MM.1S (cell line): ENCODE measurements at regions not wholly inside any gene's neighbourhood (a gene's known extent, or its start where the extent isn't known, plus 50 kb on each side); places are given as distances from the start of the nearest gene placed in this dataset.

Experiments used
- DNase-seq: peaks from one replicate; pipeline ENCODE4 v3.0.0-alpha.2; 2015
- H2AFZ ChIP-seq: fragments of 300-600 bp; sonication (generic); 2 replicates; pipeline ENCODE4 v1.6.0; 2016; ENCODE audit warnings: antibody characterized with exemption, low read length
- H3F3A ChIP-seq: fragments of 300-600 bp; sonication (generic); 2 replicates; pipeline ENCODE4 v1.6.1; 2016; ENCODE audit warnings: mild to moderate bottlenecking, antibody characterized with exemption, low read length, moderate library complexity, mixed read lengths; ENCODE audit not compliant: insufficient read depth
- H3K27ac ChIP-seq: fragments of 300-600 bp; sonication (generic); 2 replicates; pipeline ENCODE4 v1.5.1; 2016; ENCODE audit warnings: mild to moderate bottlenecking, low read length
- H3K27me3 ChIP-seq: fragments of 300-600 bp; sonication (generic); replicated peaks from 2 replicates; pipeline ENCODE4 v1.6.0; 2016; ENCODE audit warnings: low read length; ENCODE audit not compliant: insufficient read depth
- H3K36me3 ChIP-seq: fragments of 300-600 bp; sonication (generic); replicated peaks from 2 replicates; pipeline ENCODE4 v1.6.1; 2016; ENCODE audit warnings: mild to moderate bottlenecking, low read length, mixed read lengths; ENCODE audit not compliant: insufficient read depth
- H3K4me1 ChIP-seq: fragments of 300-600 bp; sonication (generic); 2 replicates; pipeline ENCODE4 v1.6.1; 2016; ENCODE audit warnings: low read length, mixed read lengths
- H3K4me2 ChIP-seq: fragments of 300-600 bp; sonication (generic); 2 replicates; pipeline ENCODE4 v1.6.0; 2016; ENCODE audit warnings: low read depth, low read length
- H3K4me3 ChIP-seq: fragments of 300-600 bp; sonication (generic); 2 replicates; pipeline ENCODE4 v1.5.1; 2016; ENCODE audit warnings: low read length, mixed read lengths
- H3K79me2 ChIP-seq: fragments of 300-600 bp; sonication (generic); 2 replicates; pipeline ENCODE4 v1.6.1; 2016; ENCODE audit warnings: mixed run types, low read length, mixed read lengths
- H3K9ac ChIP-seq: fragments of 300-600 bp; sonication (generic); 2 replicates; pipeline ENCODE4 v1.6.1; 2016; ENCODE audit warnings: low read length, mixed read lengths
- H3K9me2 ChIP-seq: fragments of 300-600 bp; sonication (generic); replicated peaks from 2 replicates; pipeline ENCODE4 v1.6.1; 2016; ENCODE audit warnings: mild to moderate bottlenecking, low read length, mixed read lengths; ENCODE audit not compliant: insufficient read depth
- H3K9me3 ChIP-seq: fragments of 300-600 bp; sonication (generic); replicated peaks from 2 replicates; pipeline ENCODE4 v1.6.1; 2016; ENCODE audit warnings: mild to moderate bottlenecking, low read length, mixed read lengths; ENCODE audit not compliant: insufficient read depth
- H4K20me1 ChIP-seq: fragments of 300-600 bp; sonication (generic); 2 replicates; pipeline ENCODE4 v1.6.1; 2016; ENCODE audit warnings: mild to moderate bottlenecking, low read length, moderate library complexity, mixed read lengths; ENCODE audit not compliant: insufficient read depth
- EZH2 ChIP-seq: fragments of 300-600 bp; sonication (generic); optimal IDR thresholded peaks from 2 replicates; pipeline ENCODE3; 2017; ENCODE audit warnings: low read depth, mild to moderate bottlenecking, antibody characterized with exemption, low read length, mixed read lengths
- EZH2phosphoT487 ChIP-seq: fragments of 300-600 bp; sonication (generic); IDR thresholded peaks from 2 replicates; pipeline ENCODE4 v1.6.1; 2018; ENCODE audit warnings: antibody characterized with exemption, low read length
- TF ChIP-seq, protein P1 (sequence below): fragments of 300-600 bp; sonication (generic); IDR thresholded peaks from 2 replicates; pipeline ENCODE4 v1.5.1; 2016; ENCODE audit warnings: antibody characterized with exemption, low read length, mixed read lengths

DNA sequence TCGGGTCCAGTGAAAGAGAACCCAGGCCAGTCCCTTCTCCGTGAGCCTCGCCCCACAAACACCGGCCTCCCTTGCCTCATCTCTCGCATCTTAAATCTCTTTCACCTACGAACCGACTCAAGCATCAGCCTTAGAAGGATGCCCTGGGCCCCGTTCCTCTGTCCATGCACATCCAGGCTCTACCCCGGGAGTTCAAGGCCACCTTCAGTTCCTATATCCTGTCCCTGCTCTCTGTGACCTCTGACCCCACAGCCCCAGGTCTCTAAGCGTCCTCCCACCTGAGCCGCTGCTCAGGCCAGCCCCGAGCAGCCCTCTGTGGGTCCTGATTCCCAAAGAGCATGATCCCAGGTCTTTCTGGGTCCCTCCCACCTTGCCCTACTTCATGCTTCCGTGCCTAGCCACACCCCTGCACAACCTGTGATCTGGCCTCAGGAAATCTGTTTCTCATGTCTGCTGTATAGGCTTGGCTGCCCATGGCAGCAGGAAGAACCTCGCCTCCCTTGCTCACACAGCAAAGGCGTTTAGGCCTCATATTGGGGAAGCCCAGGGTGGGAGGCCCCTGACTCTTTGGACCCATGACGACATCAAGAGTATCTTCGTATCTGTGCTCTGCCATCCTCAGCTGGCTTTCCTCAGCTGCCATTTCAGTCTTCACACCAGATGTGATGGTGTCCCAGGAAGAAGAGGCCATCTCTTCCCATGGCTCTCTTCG lies 77.5 kb upstream of the SEPTIN5 start:
- Histone ChIP-seq H3K36me3 (no peaks in the 10 kb centered on the region), H3K9me2 (no peaks in the 10 kb centered on the region), H3K4me2 (no peak overlapping the region), H3K4me3 (no peak overlapping the region), H3K27ac (no peak overlapping the region), H2AFZ (no peak overlapping the region), H3K4me1 (no peaks in the 10 kb centered on the region), H4K20me1 (no peaks in the 10 kb centered on the region), H3K9me3 (no peaks in the 10 kb centered on the region), H3K79me2 (no peaks in the 10 kb centered on the region), H3F3A (no peaks in the 10 kb centered on the region), H3K27me3 (peaks cover 7% of the 10 kb centered on the region; the same call in 1 of the 2 replicates), H3K9ac (no peak overlapping the region)
- no peak for DNase-seq
- TF ChIP-seq EZH2phosphoT487 (no peak), EZH2 (no peak)
- TF ChIP-seq, protein P1, sequence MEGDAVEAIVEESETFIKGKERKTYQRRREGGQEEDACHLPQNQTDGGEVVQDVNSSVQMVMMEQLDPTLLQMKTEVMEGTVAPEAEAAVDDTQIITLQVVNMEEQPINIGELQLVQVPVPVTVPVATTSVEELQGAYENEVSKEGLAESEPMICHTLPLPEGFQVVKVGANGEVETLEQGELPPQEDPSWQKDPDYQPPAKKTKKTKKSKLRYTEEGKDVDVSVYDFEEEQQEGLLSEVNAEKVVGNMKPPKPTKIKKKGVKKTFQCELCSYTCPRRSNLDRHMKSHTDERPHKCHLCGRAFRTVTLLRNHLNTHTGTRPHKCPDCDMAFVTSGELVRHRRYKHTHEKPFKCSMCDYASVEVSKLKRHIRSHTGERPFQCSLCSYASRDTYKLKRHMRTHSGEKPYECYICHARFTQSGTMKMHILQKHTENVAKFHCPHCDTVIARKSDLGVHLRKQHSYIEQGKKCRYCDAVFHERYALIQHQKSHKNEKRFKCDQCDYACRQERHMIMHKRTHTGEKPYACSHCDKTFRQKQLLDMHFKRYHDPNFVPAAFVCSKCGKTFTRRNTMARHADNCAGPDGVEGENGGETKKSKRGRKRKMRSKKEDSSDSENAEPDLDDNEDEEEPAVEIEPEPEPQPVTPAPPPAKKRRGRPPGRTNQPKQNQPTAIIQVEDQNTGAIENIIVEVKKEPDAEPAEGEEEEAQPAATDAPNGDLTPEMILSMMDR: no peak

- no peak overlapping the region for H3K4me2 ChIP-seq
- no peaks in the 10 kb centered on the region for H4K20me1 ChIP-seq
- no peak overlapping the region for H2AFZ ChIP-seq
- no peak overlapping the region for H3K9ac ChIP-seq
- DNase-seq: no peak
- H3K27me3 ChIP-seq: peaks cover 6% of the 10 kb centered on the region; the same call in 1 of the 2 replicates
- no peak overlapping the region for H3K27ac ChIP-seq
- no peaks in the 10 kb centered on the region for H3F3A ChIP-seq
- no peaks in the 10 kb centered on the region for H3K79me2 ChIP-seq
- TF ChIP-seq, protein P1: no peak
- no peak for TF ChIP-seq EZH2phosphoT487
- no peak for TF ChIP-seq EZH2
- H3K9me2 ChIP-seq: no peaks in the 10 kb centered on the region
- no peak overlapping the region for H3K4me3 ChIP-seq
- H3K4me1 ChIP-seq: no peaks in the 10 kb centered on the region
- H3K36me3 ChIP-seq: no peaks in the 10 kb centered on the region
- no peaks in the 10 kb centered on the region for H3K9me3 ChIP-seq
Measured at GRCh38 chr22:19637408-19638281, 76.7 kb upstream of the SEPTIN5 start.

DNA sequence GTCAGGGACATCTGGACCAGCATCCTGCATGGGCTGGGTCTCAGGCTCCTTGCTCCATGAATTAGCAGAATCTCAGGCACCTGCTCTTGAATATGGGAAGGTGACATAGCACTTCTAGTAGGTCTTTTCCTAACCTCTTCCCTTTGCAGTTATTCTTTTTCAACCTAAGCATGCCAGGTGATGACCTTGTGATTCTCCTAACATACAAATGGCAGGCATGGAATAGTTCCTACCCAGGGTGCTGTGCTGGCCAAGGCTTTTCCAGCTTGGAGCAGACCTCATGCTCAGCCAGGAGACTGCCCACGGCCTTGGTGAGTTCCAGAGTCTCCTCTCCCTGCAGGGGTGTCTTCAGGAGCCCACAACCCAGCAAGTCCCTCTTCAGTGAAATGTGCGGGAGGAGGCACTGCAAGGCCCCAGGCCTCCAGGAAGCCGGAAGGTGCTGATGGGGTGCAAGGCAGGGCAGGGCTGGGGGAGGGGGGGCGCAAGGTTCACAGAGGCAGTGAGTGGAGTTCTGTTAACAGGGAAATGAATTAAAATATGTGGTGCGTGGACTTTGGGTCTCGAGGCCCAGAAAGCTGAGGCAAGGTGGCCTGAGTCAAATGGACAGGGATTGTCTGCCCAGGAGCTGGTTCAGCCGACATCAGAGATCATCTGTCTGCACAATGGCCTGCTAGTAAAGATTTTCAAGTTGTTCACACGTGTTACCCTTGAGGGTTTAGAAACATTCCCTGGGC lies 75.9 kb upstream of the SEPTIN5 start:
- no peak overlapping the region for H2AFZ ChIP-seq
- H3K79me2 ChIP-seq: no peaks in the 10 kb centered on the region
- H3K4me3 ChIP-seq: no peak overlapping the region
- H3K4me2 ChIP-seq: no peak overlapping the region
- H3K4me1 ChIP-seq: no peaks in the 10 kb centered on the region
- H3K9me3 ChIP-seq: no peaks in the 10 kb centered on the region
- H3K9ac ChIP-seq: no peak overlapping the region
- no peaks in the 10 kb centered on the region for H4K20me1 ChIP-seq
- no peak overlapping the region for H3K27ac ChIP-seq
- H3F3A ChIP-seq: no peaks in the 10 kb centered on the region
- no peaks in the 10 kb centered on the region for H3K9me2 ChIP-seq
- peaks cover 6% of the 10 kb centered on the region; the same call in 1 of the 2 replicates for H3K27me3 ChIP-seq
- TF ChIP-seq EZH2phosphoT487 (no peak), EZH2 (no peak)
- TF ChIP-seq, protein P1: no peak
- no peaks in the 10 kb centered on the region for H3K36me3 ChIP-seq
- no peak for DNase-seq
